Liver (tissue), 8 donors: ENCODE measurements at regions not wholly inside any gene's neighbourhood (a gene's known extent, or its start where the extent isn't known, plus 50 kb on each side); places are given as distances from the start of the nearest gene placed in this dataset.

Experiments used
- DNase-seq: peaks from one replicate; pipeline ENCODE4 v3.0.0-alpha.2; 2017; ENCODE audit warnings: low spot score
- H3K27ac ChIP-seq, 2 donors: one replicate each; pipeline ENCODE4 v1.7.0; 2013; ENCODE audit warnings: inconsistent platforms in 2 of 2, low read length in 2 of 2, control low read depth in 1 of 2, low read depth in 1 of 2, mild to moderate bottlenecking in 1 of 2
- H3K27me3 ChIP-seq, 4 donors: one replicate each; pipeline versions ENCODE4 v1.6.1 to v1.7.0; 2013; ENCODE audit warnings: low read length in 3 of 4, inconsistent platforms in 1 of 4, mild to moderate bottlenecking in 1 of 4, moderate library complexity in 1 of 4; ENCODE audit not compliant: control insufficient read depth in 4 of 4, insufficient read depth in 4 of 4
- H3K36me3 ChIP-seq, 4 donors: one replicate each; pipeline versions ENCODE4 v1.6.1 to v1.7.0; 2013; ENCODE audit warnings: low read length in 3 of 4, mild to moderate bottlenecking in 3 of 4, low read depth in 1 of 4, moderate library complexity in 1 of 4; ENCODE audit not compliant: control insufficient read depth in 4 of 4, insufficient read depth in 3 of 4
- H3K4me1 ChIP-seq, 4 donors: one replicate each; pipeline versions ENCODE4 v1.6.1 to v1.7.0; 2013; ENCODE audit warnings: low read length in 3 of 4, mild to moderate bottlenecking in 3 of 4, moderate library complexity in 1 of 4; ENCODE audit not compliant: control insufficient read depth in 4 of 4, insufficient read depth in 4 of 4
- H3K4me3 ChIP-seq, 3 donors: one replicate each; pipeline versions ENCODE4 v1.6.1 to v1.7.0; 2013; ENCODE audit warnings: low read length in 3 of 3, control low read depth in 1 of 3, low read depth in 1 of 3, mild to moderate bottlenecking in 1 of 3
- H3K9ac ChIP-seq, 2 donors: one replicate each; pipeline ENCODE4 v1.7.0; 2013; ENCODE audit warnings: low read length in 2 of 2, mild to moderate bottlenecking in 2 of 2, moderate library complexity in 2 of 2, control low read depth in 1 of 2, low read depth in 1 of 2
- H3K9me3 ChIP-seq, 4 donors: one replicate each; pipeline versions ENCODE4 v1.6.1 to v1.7.0; 2013; ENCODE audit warnings: low read length in 3 of 4; ENCODE audit not compliant: control insufficient read depth in 4 of 4
- ATF3 ChIP-seq: IDR thresholded peaks from 2 replicates; pipeline ENCODE4 v1.6.1; 2016; ENCODE audit warnings: antibody characterized with exemption
- CTCF ChIP-seq: fragments of 150-350 bp; IDR thresholded peaks from 2 replicates; pipeline ENCODE4 v1.5.1; 2017; ENCODE audit warnings: improper control_type of control experiment, low read depth, low read length; ENCODE audit not compliant: missing input control
- EGR1 ChIP-seq, 2 donors: IDR thresholded peaks; 2 replicates each; pipeline ENCODE4 v1.6.1; 2016 to 2018; ENCODE audit warnings: antibody characterized with exemption in 2 of 2, low read depth in 2 of 2
- FOXA1 ChIP-seq: IDR thresholded peaks from 2 replicates; pipeline ENCODE4 v1.6.1; 2016; ENCODE audit warnings: antibody characterized with exemption
- FOXA2 ChIP-seq: IDR thresholded peaks from 2 replicates; pipeline ENCODE4 v1.6.1; 2016; ENCODE audit warnings: antibody characterized with exemption
- GABPA ChIP-seq, 2 donors: IDR thresholded peaks in 1 of 2; conservative IDR thresholded peaks in 1 of 2; 2 replicates each; pipeline ENCODE4 v1.6.1; 2016; ENCODE audit warnings: antibody characterized with exemption in 2 of 2, mild to moderate bottlenecking in 1 of 2, moderate library complexity in 1 of 2
- HNF4A ChIP-seq, 2 donors: conservative IDR thresholded peaks; 2 replicates each; pipeline ENCODE4 v1.6.1; 2016; ENCODE audit warnings: antibody characterized with exemption in 2 of 2, mild to moderate bottlenecking in 2 of 2
- HNF4G ChIP-seq: IDR thresholded peaks from 2 replicates; pipeline ENCODE4 v1.6.1; 2016; ENCODE audit warnings: antibody characterized with exemption
- JUND ChIP-seq, 2 donors: IDR thresholded peaks; 2 replicates each; pipeline ENCODE4 v1.6.1; 2016; ENCODE audit warnings: antibody characterized with exemption in 2 of 2
- MAX ChIP-seq: IDR thresholded peaks from 2 replicates; pipeline ENCODE4 v1.6.1; 2016; ENCODE audit warnings: antibody characterized with exemption
- NR2F2 ChIP-seq: IDR thresholded peaks from 2 replicates; pipeline ENCODE4 v1.6.1; 2016; ENCODE audit warnings: antibody characterized with exemption
- REST ChIP-seq: IDR thresholded peaks from 2 replicates; pipeline ENCODE4 v1.6.1; 2016; ENCODE audit warnings: antibody characterized with exemption, mild to moderate bottlenecking
- RXRA ChIP-seq, 2 donors: IDR thresholded peaks; 2 replicates each; pipeline ENCODE4 v1.6.1; 2017 to 2018; ENCODE audit warnings: antibody characterized with exemption in 2 of 2, mild to moderate bottlenecking in 1 of 2
- TAF1 ChIP-seq: conservative IDR thresholded peaks from 2 replicates; pipeline ENCODE4 v1.6.1; 2016; ENCODE audit warnings: antibody characterized with exemption, mild to moderate bottlenecking
- YY1 ChIP-seq: IDR thresholded peaks from 2 replicates; pipeline ENCODE4 v1.6.1; 2016; ENCODE audit warnings: antibody characterized with exemption, mild to moderate bottlenecking
- ZBTB33 ChIP-seq: IDR thresholded peaks from 2 replicates; pipeline ENCODE4 v1.6.1; 2016; ENCODE audit warnings: antibody characterized with exemption
- WGBS: extraction: QIAGEN DNeasy Blood & Tissue Kit; methylation state at CpG from one replicate; pipeline ENCODE4 v1.1.7; 2013; 5-methylcytosine and 5-hydroxymethylcytosine counted together
- donor health status: healthy.
- donor health status: healthy.
- donor health status: healthy.
- donor health status: healthy.
- donor health status: healthy.

- H3K4me1 ChIP-seq = peaks cover 0 to 5% (median 0%) of the 10 kb centered on the region in 4 donors
Measured at GRCh38 chr22:27572278-27572666, 229.3 kb downstream of the MN1 start.

GRCh38 chr22:27573280-27574001, 228.1 kb downstream of the MN1 start:
- 44% methylated on average over 22 of the region's 22 CpGs for WGBS
- peaks cover 0 to 5% (median 0%) of the 10 kb centered on the region in 4 donors for H3K4me1 ChIP-seq
- no peaks in the 10 kb centered on the region for H3K36me3 ChIP-seq
- H3K9ac ChIP-seq = no peak overlapping the region
- no peak for DNase-seq
- H3K4me3 ChIP-seq = no peak overlapping the region
- H3K27me3 ChIP-seq = peaks cover 0 to 3% (median 0%) of the 10 kb centered on the region in 4 donors
- H3K27ac ChIP-seq = no peak overlapping the region
- H3K9me3 ChIP-seq = peaks cover 5 to 12% (median 8%) of the 10 kb centered on the region in 4 donors
- TF ChIP-seq YY1 (no peak), EGR1 (IDR thresholded peaks at IDR 0.05; ENCODE audit: low read depth in 2 of 2) (no peak), RXRA (IDR thresholded peaks at IDR 0.05) (no peak), HNF4G (no peak), NR2F2 (no peak), FOXA2 (no peak), REST (no peak), MAX (no peak), ATF3 (no peak), CTCF (no peak), GABPA (IDR thresholded peaks at IDR 0.05 in 1 of 2, conservative IDR thresholded peaks at IDR 0.05 in 1 of 2) (no peak), TAF1 (no peak), FOXA1 (no peak), JUND (IDR thresholded peaks at IDR 0.05) (no peak)

More at GRCh38 chr22:27572278-27572666, 229.3 kb downstream of the MN1 start:
- WGBS = 90% methylated on average over 2 of the region's 2 CpGs
- no peaks in the 10 kb centered on the region for H3K36me3 ChIP-seq
- peaks cover 0 to 3% (median 0%) of the 10 kb centered on the region in 4 donors for H3K27me3 ChIP-seq
- peaks cover 5 to 12% (median 8%) of the 10 kb centered on the region in 4 donors for H3K9me3 ChIP-seq
- DNase-seq = no peak
- TF ChIP-seq CTCF (no peak), JUND (IDR thresholded peaks at IDR 0.05) (no peak), EGR1 (IDR thresholded peaks at IDR 0.05; ENCODE audit: low read depth in 2 of 2) (no peak), RXRA (IDR thresholded peaks at IDR 0.05) (no peak), HNF4G (no peak), ZBTB33 (no peak), HNF4A (conservative IDR thresholded peaks at IDR 0.05) (no peak)
- H3K4me3 ChIP-seq = no peak overlapping the region
- H3K27ac ChIP-seq = no peak overlapping the region
- no peak overlapping the region for H3K9ac ChIP-seq
